Amygdala (tissue), 56 donors: ENCODE measurements at regions not wholly inside any gene's neighbourhood (a gene's known extent, or its start where the extent isn't known, plus 50 kb on each side); places are given as distances from the start of the nearest gene placed in this dataset.
A peak's percentile ranks its signal among the peaks of the same experiment; 100 is the strongest.

Experiments used
- DNase-seq, 56 donors: peaks; one replicate each; lab custom pipeline; 2025; lab: John Stamatoyannopoulos, UW

- DNase-seq = no peak
These were observed 964.9 kb upstream of the C9orf72 start for GRCh38 chr9:28538132-28538531.

GRCh38 chr9:28539434-28540070 lies 966.3 kb upstream of the C9orf72 start:
- DNase-seq = no peak

DNA sequence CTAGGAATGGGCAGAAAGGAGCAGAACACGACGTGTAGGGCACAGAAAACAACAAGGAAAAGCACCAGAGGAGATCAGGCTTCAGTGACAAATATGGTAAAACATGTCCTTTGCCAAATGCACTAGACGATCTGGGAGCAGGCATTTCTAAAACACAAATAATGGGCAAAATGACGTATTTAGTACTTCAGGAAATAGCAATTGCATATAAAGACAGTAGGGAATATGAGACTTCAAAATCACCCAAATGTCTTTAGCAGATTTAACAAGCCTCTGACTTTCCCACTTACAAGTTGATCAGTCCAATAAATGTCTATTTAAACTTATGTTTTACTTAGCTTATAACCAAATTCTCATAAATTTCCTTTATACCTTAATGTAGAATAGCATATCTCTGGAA lies 969.6 kb upstream of the C9orf72 start:
- no peak for DNase-seq

GRCh38 chr9:28547527-28547926 lies 974.2 kb upstream of the C9orf72 start:
- DNase-seq = no peak

GRCh38 chr9:28563291-28563934 lies 990.1 kb upstream of the C9orf72 start:
- peak in 1 of 56 donors; percentile 4 for DNase-seq

DNA sequence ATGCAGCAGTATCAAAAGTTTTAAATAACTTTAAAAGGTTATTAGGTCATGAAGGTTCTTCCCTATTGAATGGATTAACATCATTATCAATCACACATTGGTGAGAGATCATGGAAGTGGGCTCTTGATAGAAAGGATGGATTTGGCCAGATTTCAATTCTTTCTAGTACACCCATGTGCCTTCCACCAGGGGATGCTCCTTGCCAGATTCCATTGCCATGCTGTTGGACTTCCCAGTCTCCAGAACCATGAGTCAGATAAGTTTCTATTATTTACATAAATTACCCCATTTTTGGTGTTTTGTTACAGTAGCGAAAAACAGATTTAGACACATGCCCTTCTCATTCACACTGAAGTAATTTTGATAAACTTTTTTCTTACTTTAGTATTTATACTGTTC lies 1010.6 kb upstream of the C9orf72 start:
- no peak for DNase-seq

DNA sequence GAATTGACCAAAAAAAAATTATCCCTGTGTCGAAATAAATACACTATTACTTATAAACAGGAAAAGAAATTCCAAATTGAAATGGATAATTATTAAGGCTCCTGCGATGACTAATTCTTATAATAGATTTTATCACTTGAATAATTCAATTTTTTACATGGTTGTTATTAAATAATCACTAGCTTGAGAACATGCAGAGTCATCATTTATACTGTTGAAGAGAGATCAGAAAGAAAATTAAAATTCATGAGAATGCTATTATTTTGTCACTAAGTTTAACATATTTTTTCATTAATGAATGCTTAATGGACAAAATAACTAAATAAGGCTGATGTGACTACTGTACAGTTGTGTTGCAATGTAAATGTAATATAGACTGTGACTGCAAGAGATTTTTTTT lies 1011.3 kb upstream of the C9orf72 start:
- DNase-seq = no peak

GRCh38 chr9:28587052-28587451 lies 1013.8 kb upstream of the C9orf72 start:
- DNase-seq = no peak

- DNase-seq = peak in 22 of 56 donors; percentile 1 to 60 (median 4)
These were observed 1025.1 kb upstream of the C9orf72 start for GRCh38 chr9:28598408-28598807.

DNA sequence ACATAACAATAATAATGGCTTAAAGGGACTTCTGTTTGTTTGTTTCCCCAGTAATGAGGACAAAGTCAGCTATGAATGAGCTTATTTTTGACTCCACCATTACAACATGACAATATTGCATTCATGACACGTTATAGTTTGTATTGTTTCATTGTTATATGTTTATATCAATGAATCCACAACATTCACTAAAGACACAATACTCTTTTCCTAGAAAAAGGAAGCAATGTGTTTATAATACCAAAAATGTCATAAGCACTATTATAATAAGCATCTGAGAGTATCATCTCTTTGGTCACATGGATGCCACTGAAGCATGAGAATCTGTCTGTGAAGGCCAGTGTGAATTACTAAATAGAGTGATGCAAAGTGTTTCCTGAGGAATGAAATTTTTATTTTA lies 1026.9 kb upstream of the C9orf72 start:
- no peak for DNase-seq

- no peak for DNase-seq
These were observed 1034.6 kb upstream of the C9orf72 start for GRCh38 chr9:28607843-28608242.

DNA sequence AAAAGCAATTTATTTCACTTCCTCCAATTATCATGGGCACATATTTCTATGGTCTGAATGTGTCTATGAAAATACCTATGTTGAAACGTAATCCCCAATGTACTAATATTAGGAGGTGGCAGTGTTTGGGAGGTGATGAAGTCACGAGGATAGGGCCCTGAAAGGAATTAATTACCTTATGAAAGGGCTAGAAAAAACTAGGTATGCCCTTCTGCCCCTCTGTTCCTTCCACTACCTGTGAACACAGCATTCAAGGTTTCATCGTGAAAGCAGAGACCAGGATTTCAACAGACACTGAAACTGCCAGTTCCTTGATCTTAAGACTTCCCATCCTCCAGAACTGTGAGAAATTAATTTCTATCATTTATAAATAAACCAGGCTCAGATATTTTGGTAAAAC lies 1037.1 kb upstream of the C9orf72 start:
- DNase-seq = no peak

GRCh38 chr9:28616310-28616709 lies 1043.0 kb upstream of the C9orf72 start:
- DNase-seq = no peak

GRCh38 chr9:28620011-28620410 lies 1046.7 kb upstream of the C9orf72 start:
- DNase-seq = no peak

- DNase-seq = no peak
These were observed 1047.4 kb upstream of the C9orf72 start for GRCh38 chr9:28620661-28621060.

DNA sequence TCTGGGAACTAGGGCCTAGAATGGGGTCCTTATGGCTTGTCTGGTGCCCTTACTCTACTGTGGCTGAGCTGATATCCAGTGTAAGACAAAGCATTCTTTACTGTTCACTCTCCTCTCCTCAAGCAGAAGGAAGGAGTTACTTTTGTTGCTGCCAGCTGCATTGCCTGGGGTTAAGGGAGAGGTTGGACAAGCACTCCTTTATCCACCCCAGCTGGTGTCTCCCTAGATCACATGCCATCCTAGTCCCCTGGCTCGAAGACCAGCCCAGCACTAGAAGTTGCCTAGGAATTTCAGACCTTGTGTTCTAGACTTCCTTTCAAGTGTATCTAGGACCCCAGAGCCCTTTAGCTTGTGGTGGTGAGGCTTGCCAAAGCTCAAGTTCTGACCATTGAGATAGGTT lies 1051.5 kb upstream of the C9orf72 start:
- DNase-seq = no peak

GRCh38 chr9:28628031-28628430 lies 1054.8 kb upstream of the C9orf72 start:
- DNase-seq = no peak

- DNase-seq = no peak
These were observed 1075.4 kb upstream of the C9orf72 start for GRCh38 chr9:28648723-28649122.

- DNase-seq = no peak
These were observed 1077.0 kb upstream of the C9orf72 start for GRCh38 chr9:28650327-28650726.

GRCh38 chr9:28651050-28651722 lies 1077.9 kb upstream of the C9orf72 start:
- DNase-seq = no peak

DNA sequence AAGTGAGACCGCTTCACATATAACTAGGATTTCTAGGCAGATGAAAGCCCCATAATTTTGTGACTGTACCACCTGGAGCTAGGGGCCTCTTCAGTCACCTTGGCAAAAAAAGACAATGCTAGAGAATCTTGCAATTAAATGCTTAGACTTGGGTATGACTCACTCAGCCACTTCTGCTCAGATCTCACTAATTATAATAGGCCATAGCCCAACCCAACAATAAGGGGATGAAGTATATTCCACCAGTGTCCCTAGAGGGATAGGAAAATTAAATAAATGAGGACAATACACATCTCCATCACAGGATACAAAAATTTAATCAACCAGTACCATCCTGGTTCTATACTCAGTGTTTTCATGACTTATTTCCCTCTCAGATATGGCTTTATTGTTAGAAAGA lies 1079.9 kb upstream of the C9orf72 start:
- DNase-seq = no peak

DNA sequence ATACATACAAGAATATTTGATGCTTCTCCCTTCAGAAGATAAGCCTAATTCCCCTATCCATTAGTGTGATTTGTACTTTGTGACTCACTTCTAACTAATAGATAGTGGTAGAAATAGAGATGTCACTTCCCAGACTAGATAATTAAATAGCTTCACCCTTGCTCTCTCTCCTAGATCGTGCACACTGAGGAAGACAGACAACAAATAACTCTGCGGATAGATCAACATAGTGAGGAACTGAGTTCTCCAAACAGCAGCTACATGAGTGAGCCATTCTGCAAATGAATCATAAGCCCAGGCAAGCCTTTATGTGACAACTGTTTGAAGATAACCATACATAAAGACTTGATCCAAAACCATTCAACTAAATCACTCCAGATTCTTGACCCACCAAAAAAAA lies 1083.4 kb upstream of the C9orf72 start:
- DNase-seq = no peak
